ENCODE measurements at regions not wholly inside any gene's neighbourhood (a gene's known extent, or its start where the extent isn't known, plus 50 kb on each side); places are given as distances from the start of the nearest gene placed in this dataset.

GRCh38 chr3:124386996-124387595, 343.2 kb upstream of the UMPS start:
- TF ChIP-seq CTCF (IDR thresholded peaks at IDR 0.05; ENCODE audit: insufficient read depth, low read length): no peak
- TF ChIP-seq GABPA (IDR thresholded peaks at IDR 0.05; ENCODE audit: low read depth): no peak
- TF ChIP-seq REST (IDR thresholded peaks at IDR 0.05; ENCODE audit: insufficient replicate concordance, low read depth): no peak
- TF ChIP-seq POLR2AphosphoS5 (IDR thresholded peaks at IDR 0.05; ENCODE audit: low read depth): no peak
- no peak for TF ChIP-seq SPI1 (IDR thresholded peaks at IDR 0.05; ENCODE audit: borderline replicate concordance, low read depth)
- H3K27me3 ChIP-seq (ENCODE audit: insufficient read depth, poor library complexity, severe bottlenecking): peaks cover 4% of the 10 kb centered on the region
- no peak overlapping the region for H3K4me3 ChIP-seq (replicated peaks; ENCODE audit: insufficient read depth, low read length)
- no peak overlapping the region for H3K27ac ChIP-seq (replicated peaks)
- DNase-seq (ENCODE audit: low read depth in 1 of 2, low spot score in 1 of 2): no peak

GRCh38 chr3:124391774-124392173, 338.5 kb upstream of the UMPS start:
- no peak for TF ChIP-seq CTCF (IDR thresholded peaks at IDR 0.05; ENCODE audit: insufficient read depth, low read length)
- TF ChIP-seq GABPA (IDR thresholded peaks at IDR 0.05; ENCODE audit: low read depth): no peak

GRCh38 chr3:124393340-124393739, 336.9 kb upstream of the UMPS start:
- TF ChIP-seq REST (IDR thresholded peaks at IDR 0.05; ENCODE audit: insufficient replicate concordance, low read depth): no peak
- Histone ChIP-seq H3K27ac (replicated peaks) (no peak overlapping the region), H3K27me3 (ENCODE audit: insufficient read depth, poor library complexity, severe bottlenecking) (peaks cover 2% of the 10 kb centered on the region), H3K4me3 (replicated peaks; ENCODE audit: insufficient read depth, low read length) (no peak overlapping the region)
- no peak for DNase-seq (ENCODE audit: low read depth in 1 of 2, low spot score in 1 of 2)

More at GRCh38 chr3:124391774-124392173, 338.5 kb upstream of the UMPS start:
- H3K4me3 ChIP-seq (replicated peaks; ENCODE audit: insufficient read depth, low read length): no peak overlapping the region
- H3K27me3 ChIP-seq (ENCODE audit: insufficient read depth, poor library complexity, severe bottlenecking): peaks cover 2% of the 10 kb centered on the region
- DNase-seq (ENCODE audit: low read depth in 1 of 2, low spot score in 1 of 2): no peak
- no peak overlapping the region for H3K27ac ChIP-seq (replicated peaks)

- Histone ChIP-seq H3K27me3 (ENCODE audit: insufficient read depth, poor library complexity, severe bottlenecking) (no peaks in the 10 kb centered on the region), H3K4me3 (replicated peaks; ENCODE audit: insufficient read depth, low read length) (no peak overlapping the region), H3K27ac (replicated peaks) (no peak overlapping the region)
- TF ChIP-seq CTCF (IDR thresholded peaks at IDR 0.05; ENCODE audit: insufficient read depth, low read length): no peak
- no peak for TF ChIP-seq GABPA (IDR thresholded peaks at IDR 0.05; ENCODE audit: low read depth)
- TF ChIP-seq POLR2AphosphoS5 (IDR thresholded peaks at IDR 0.05; ENCODE audit: low read depth): no peak
- TF ChIP-seq SPI1 (IDR thresholded peaks at IDR 0.05; ENCODE audit: borderline replicate concordance, low read depth): no peak
- no peak for TF ChIP-seq REST (IDR thresholded peaks at IDR 0.05; ENCODE audit: insufficient replicate concordance, low read depth)
- DNase-seq (ENCODE audit: low read depth in 1 of 2, low spot score in 1 of 2): no peak
Measured at GRCh38 chr3:124395162-124395561, 335.1 kb upstream of the UMPS start.
